ENCODE measurements at regions not wholly inside any gene's neighbourhood (a gene's known extent, or its start where the extent isn't known, plus 50 kb on each side); places are given as distances from the start of the nearest gene placed in this dataset.

GRCh38 chr6:11650711-11651110, 113.2 kb downstream of the TMEM170B start:
- in situ Hi-C loops (cut with HindIII; ENCODE audit: low sequenced_read_pairs) = loop anchor here (25.0 kb wide), 1 partner anchor 962 kb away; no protein-coding TSS in a partner anchor
- H3K4me3 ChIP-seq (ENCODE audit: low read depth, low read length) = no peak overlapping the region
- DNase-seq (ENCODE audit: low read depth) = no peak
- no peak for TF ChIP-seq CTCF (IDR thresholded peaks at IDR 0.05; ENCODE audit: low read depth, low read length, missing control alignments)

- H3K4me3 ChIP-seq (ENCODE audit: low read depth, low read length) = no peak overlapping the region
- in situ Hi-C loops (cut with HindIII; ENCODE audit: low sequenced_read_pairs) = loop anchor here (25.0 kb wide), 1 partner anchor 959 kb away; no protein-coding TSS in a partner anchor
- peak; percentile 74 for DNase-seq (ENCODE audit: low read depth)
- no peak for TF ChIP-seq CTCF (IDR thresholded peaks at IDR 0.05; ENCODE audit: low read depth, low read length, missing control alignments)
Measured at GRCh38 chr6:11653028-11653583, 115.6 kb downstream of the TMEM170B start.

GRCh38 chr6:11654876-11655275, 117.3 kb downstream of the TMEM170B start:
- H3K4me3 ChIP-seq (ENCODE audit: low read depth, low read length) = no peak overlapping the region
- DNase-seq (ENCODE audit: low read depth) = no peak
- TF ChIP-seq CTCF (IDR thresholded peaks at IDR 0.05; ENCODE audit: low read depth, low read length, missing control alignments) = no peak
- in situ Hi-C loops (cut with HindIII; ENCODE audit: low sequenced_read_pairs) = loop anchor here (25.0 kb wide), 1 partner anchor 957 kb away; no protein-coding TSS in a partner anchor

GRCh38 chr6:11656491-11656890, 118.9 kb downstream of the TMEM170B start:
- in situ Hi-C loops (cut with HindIII; ENCODE audit: low sequenced_read_pairs) = loop anchor here (25.0 kb wide), 1 partner anchor 956 kb away; no protein-coding TSS in a partner anchor
- no peak for DNase-seq (ENCODE audit: low read depth)
- no peak overlapping the region for H3K4me3 ChIP-seq (ENCODE audit: low read depth, low read length)
- TF ChIP-seq CTCF (IDR thresholded peaks at IDR 0.05; ENCODE audit: low read depth, low read length, missing control alignments) = no peak

GRCh38 chr6:11659757-11660156, 118.8 kb downstream of the ADTRP start:
- TF ChIP-seq CTCF (IDR thresholded peaks at IDR 0.05; ENCODE audit: low read depth, low read length, missing control alignments) = no peak
- no peak for DNase-seq (ENCODE audit: low read depth)
- in situ Hi-C loops (cut with HindIII; ENCODE audit: low sequenced_read_pairs) = loop anchor here (25.0 kb wide), 1 partner anchor 953 kb away; no protein-coding TSS in a partner anchor
- H3K4me3 ChIP-seq (ENCODE audit: low read depth, low read length) = no peak overlapping the region

- no peak overlapping the region for H3K4me3 ChIP-seq (ENCODE audit: low read depth, low read length)
- DNase-seq (ENCODE audit: low read depth) = no peak
- in situ Hi-C loops (cut with HindIII; ENCODE audit: low sequenced_read_pairs) = loop anchor here (25.0 kb wide), 1 partner anchor 950 kb away; no protein-coding TSS in a partner anchor
- TF ChIP-seq CTCF (IDR thresholded peaks at IDR 0.05; ENCODE audit: low read depth, low read length, missing control alignments) = no peak
Measured at GRCh38 chr6:11662323-11662722, 116.3 kb downstream of the ADTRP start.

All from astrocyte of the cerebellum (primary cell).